K562 (cell line): ENCODE measurements at regions not wholly inside any gene's neighbourhood (a gene's known extent, or its start where the extent isn't known, plus 50 kb on each side); places are given as distances from the start of the nearest gene placed in this dataset.

Experiments used
- ASH1L ChIP-seq: fragments of 450-650 bp; IDR thresholded peaks from 2 replicates; pipeline ENCODE4 v1.6.1; 2018; ENCODE audit warnings: borderline replicate concordance, mild to moderate bottlenecking, low read depth; ENCODE audit not compliant: partially characterized antibody
- CBFB ChIP-seq: sonication (generic); formaldehyde crosslinking; IDR thresholded peaks from 2 replicates; pipeline ENCODE4 v1.4.0; 2020; ENCODE audit warnings: mild to moderate bottlenecking, missing genetic modification reagents
- CBX3 ChIP-seq, 2 experiments: IDR thresholded peaks; 1 replicate in 1 of 2; 2 replicates in 1 of 2; pipeline ENCODE4 v1.6.1; 2012; ENCODE audit warnings: inconsistent platforms in 2 of 2, low read length in 2 of 2, borderline replicate concordance in 1 of 2, control low read depth in 1 of 2
- GTF2A2 ChIP-seq: IDR thresholded peaks from 2 replicates; pipeline ENCODE4 v1.6.1; 2016; ENCODE audit warnings: mild to moderate bottlenecking, missing genetic modification characterization, missing compliant biosample characterization
- MCM5 ChIP-seq: fragments of 450-650 bp; IDR thresholded peaks from 2 replicates; pipeline ENCODE4 v1.6.1; 2016; ENCODE audit warnings: low read depth
- NRF1 ChIP-seq, 2 experiments: fragments of 450-650 bp; IDR thresholded peaks in 1 of 2; conservative IDR thresholded peaks in 1 of 2; 2 replicates each; pipeline ENCODE4 v1.6.1; 2014; ENCODE audit warnings: mild to moderate bottlenecking in 2 of 2
- SLC30A9 ChIP-seq: fragments of 250-450 bp; sonication (Bioruptor Pico); IDR thresholded peaks from 2 replicates; pipeline ENCODE4 v1.8.0; 2022; ENCODE audit warnings: mild to moderate bottlenecking, moderate library complexity
- SMARCA5 ChIP-seq: fragments of 450-650 bp; IDR thresholded peaks from 2 replicates; pipeline ENCODE4 v1.6.1; 2016
- STAT5A ChIP-seq: IDR thresholded peaks from 2 replicates; pipeline ENCODE4 v1.6.1; 2012; ENCODE audit warnings: low read length, inconsistent platforms, borderline replicate concordance
- TBL1XR1 ChIP-seq, 2 experiments: IDR thresholded peaks; 2 replicates each; pipeline ENCODE4 v1.6.1; 2012; ENCODE audit warnings: improper control_type of control experiment in 2 of 2, low read length in 2 of 2, mild to moderate bottlenecking in 1 of 2
- XRCC4 ChIP-seq: IDR thresholded peaks from one replicate; pipeline ENCODE4 v1.6.1; 2011; ENCODE audit not compliant: insufficient read depth, insufficient read length; ENCODE audit errors: extremely low read depth
- YBX1 ChIP-seq: fragments of 450-650 bp; IDR thresholded peaks from 2 replicates; pipeline ENCODE4 v1.7.1; 2016; ENCODE audit warnings: mild to moderate bottlenecking
- ZNF77 ChIP-seq: fragments of 250-450 bp; sonication (Bioruptor Pico); IDR thresholded peaks from 2 replicates; pipeline ENCODE4 v1.5.0; 2020
- ZNF79 ChIP-seq: fragments of 250-450 bp; sonication (Bioruptor Pico); IDR thresholded peaks from 2 replicates; pipeline ENCODE4 v1.4.0; 2020; ENCODE audit warnings: low read depth, mild to moderate bottlenecking, moderate library complexity
- TF ChIP-seq, protein P1 (sequence below): fragments of 450-650 bp; IDR thresholded peaks from 2 replicates; pipeline ENCODE4 v1.6.1; 2018; ENCODE audit not compliant: partially characterized antibody
- TF ChIP-seq, protein P2 (sequence below), 3 experiments: fragments of 200-800 bp in 1 of 3; fragments of 250-450 bp in 1 of 3; fragments of 450-650 bp in 1 of 3; sonication (Bioruptor Pico) in 1 of 3; sonication (Bioruptor generic) in 1 of 3; formaldehyde crosslinking in 1 of 3; IDR thresholded peaks; 2 replicates each; pipeline versions ENCODE4 v1.6.1 to v1.8.0; 2016 to 2022; ENCODE audit warnings: mild to moderate bottlenecking in 2 of 3, missing genetic modification characterization in 2 of 3, missing compliant biosample characterization in 1 of 3, moderate library complexity in 1 of 3
- TF ChIP-seq, protein P3 (sequence below): sonication (generic); formaldehyde crosslinking; IDR thresholded peaks from 2 replicates; pipeline ENCODE4 v1.9.0; 2022; ENCODE audit warnings: mild to moderate bottlenecking, missing genetic modification reagents
- TF ChIP-seq, protein P4 (sequence below), 2 experiments: IDR thresholded peaks in 1 of 2; conservative IDR thresholded peaks in 1 of 2; 2 replicates each; pipeline ENCODE4 v1.6.1; 2016; ENCODE audit warnings: low read depth in 2 of 2, mild to moderate bottlenecking in 1 of 2, missing compliant biosample characterization in 1 of 2, missing genetic modification characterization in 1 of 2, moderate library complexity in 1 of 2

DNA sequence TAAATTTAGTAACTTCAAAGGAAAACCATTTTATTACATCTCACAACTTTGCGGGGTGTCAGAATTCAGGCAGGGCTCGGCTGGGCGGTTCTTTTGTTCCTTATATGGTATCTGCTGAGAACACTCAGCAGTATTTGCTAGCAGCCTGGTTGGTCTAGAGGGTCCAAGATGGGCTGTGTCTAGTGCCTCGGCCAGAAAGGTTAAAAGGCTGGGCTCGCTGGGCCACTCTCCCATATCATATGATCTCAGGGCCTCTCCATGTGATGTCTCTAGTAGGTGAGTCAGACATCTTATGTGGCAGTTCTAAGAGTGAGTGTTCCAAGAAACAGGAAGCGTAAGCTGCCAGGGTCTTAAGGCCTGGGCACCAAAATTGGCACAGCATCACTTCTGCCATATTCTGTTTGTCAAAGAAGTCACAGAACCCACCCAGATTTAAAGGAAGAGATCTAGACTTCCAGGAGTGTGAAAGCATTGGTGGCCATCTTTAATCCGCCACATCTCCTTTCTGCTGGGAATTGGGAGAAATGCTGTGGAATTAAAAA is 100.9 kb upstream of the ATP6AP2 start (continued):
- TF ChIP-seq, protein P1, sequence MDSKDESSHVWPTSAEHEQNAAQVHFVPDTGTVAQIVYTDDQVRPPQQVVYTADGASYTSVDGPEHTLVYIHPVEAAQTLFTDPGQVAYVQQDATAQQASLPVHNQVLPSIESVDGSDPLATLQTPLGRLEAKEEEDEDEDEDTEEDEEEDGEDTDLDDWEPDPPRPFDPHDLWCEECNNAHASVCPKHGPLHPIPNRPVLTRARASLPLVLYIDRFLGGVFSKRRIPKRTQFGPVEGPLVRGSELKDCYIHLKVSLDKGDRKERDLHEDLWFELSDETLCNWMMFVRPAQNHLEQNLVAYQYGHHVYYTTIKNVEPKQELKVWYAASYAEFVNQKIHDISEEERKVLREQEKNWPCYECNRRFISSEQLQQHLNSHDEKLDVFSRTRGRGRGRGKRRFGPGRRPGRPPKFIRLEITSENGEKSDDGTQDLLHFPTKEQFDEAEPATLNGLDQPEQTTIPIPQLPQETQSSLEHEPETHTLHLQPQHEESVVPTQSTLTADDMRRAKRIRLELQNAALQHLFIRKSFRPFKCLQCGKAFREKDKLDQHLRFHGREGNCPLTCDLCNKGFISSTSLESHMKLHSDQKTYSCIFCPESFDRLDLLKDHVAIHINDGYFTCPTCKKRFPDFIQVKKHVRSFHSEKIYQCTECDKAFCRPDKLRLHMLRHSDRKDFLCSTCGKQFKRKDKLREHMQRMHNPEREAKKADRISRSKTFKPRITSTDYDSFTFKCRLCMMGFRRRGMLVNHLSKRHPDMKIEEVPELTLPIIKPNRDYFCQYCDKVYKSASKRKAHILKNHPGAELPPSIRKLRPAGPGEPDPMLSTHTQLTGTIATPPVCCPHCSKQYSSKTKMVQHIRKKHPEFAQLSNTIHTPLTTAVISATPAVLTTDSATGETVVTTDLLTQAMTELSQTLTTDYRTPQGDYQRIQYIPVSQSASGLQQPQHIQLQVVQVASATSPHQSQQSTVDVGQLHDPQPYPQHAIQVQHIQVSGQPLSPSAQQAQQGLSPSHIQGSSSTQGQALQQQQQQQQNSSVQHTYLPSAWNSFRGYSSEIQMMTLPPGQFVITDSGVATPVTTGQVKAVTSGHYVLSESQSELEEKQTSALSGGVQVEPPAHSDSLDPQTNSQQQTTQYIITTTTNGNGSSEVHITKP, result peak; percentile 53
- no peak for TF ChIP-seq YBX1
- no peak for TF ChIP-seq SMARCA5
- no peak for TF ChIP-seq ASH1L
- TF ChIP-seq SLC30A9 (CRISPR knock-in tag), result no peak
- TF ChIP-seq ZNF79 (CRISPR knock-in tag), result no peak
- no peak for TF ChIP-seq XRCC4
- TF ChIP-seq, protein P2, sequence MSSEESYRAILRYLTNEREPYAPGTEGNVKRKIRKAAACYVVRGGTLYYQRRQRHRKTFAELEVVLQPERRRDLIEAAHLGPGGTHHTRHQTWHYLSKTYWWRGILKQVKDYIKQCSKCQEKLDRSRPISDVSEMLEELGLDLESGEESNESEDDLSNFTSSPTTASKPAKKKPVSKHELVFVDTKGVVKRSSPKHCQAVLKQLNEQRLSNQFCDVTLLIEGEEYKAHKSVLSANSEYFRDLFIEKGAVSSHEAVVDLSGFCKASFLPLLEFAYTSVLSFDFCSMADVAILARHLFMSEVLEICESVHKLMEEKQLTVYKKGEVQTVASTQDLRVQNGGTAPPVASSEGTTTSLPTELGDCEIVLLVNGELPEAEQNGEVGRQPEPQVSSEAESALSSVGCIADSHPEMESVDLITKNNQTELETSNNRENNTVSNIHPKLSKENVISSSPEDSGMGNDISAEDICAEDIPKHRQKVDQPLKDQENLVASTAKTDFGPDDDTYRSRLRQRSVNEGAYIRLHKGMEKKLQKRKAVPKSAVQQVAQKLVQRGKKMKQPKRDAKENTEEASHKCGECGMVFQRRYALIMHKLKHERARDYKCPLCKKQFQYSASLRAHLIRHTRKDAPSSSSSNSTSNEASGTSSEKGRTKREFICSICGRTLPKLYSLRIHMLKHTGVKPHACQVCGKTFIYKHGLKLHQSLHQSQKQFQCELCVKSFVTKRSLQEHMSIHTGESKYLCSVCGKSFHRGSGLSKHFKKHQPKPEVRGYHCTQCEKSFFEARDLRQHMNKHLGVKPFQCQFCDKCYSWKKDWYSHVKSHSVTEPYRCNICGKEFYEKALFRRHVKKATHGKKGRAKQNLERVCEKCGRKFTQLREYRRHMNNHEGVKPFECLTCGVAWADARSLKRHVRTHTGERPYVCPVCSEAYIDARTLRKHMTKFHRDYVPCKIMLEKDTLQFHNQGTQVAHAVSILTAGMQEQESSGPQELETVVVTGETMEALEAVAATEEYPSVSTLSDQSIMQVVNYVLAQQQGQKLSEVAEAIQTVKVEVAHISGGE (CRISPR knock-in tag; IDR thresholded peaks at IDR 0.05), result peak in 1 of 3 experiments; percentile 54; a peak in 2 of 6 replicates
- TF ChIP-seq TBL1XR1 (IDR thresholded peaks at IDR 0.05; ENCODE audit: low read length in 2 of 2), result no peak
- peak; percentile 44; the same call in 1 of the 2 replicates for TF ChIP-seq STAT5A
- TF ChIP-seq GTF2A2 (tag), result no peak
- no peak for TF ChIP-seq MCM5
- no peak for TF ChIP-seq NRF1 (conservative IDR thresholded peaks at IDR 0.05 in 1 of 2, IDR thresholded peaks at IDR 0.05 in 1 of 2)
- TF ChIP-seq ZNF77, result no peak
- TF ChIP-seq, protein P3, sequence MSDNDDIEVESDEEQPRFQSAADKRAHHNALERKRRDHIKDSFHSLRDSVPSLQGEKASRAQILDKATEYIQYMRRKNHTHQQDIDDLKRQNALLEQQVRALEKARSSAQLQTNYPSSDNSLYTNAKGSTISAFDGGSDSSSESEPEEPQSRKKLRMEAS (CRISPR knock-in tag), result no peak
- TF ChIP-seq, protein P4, sequence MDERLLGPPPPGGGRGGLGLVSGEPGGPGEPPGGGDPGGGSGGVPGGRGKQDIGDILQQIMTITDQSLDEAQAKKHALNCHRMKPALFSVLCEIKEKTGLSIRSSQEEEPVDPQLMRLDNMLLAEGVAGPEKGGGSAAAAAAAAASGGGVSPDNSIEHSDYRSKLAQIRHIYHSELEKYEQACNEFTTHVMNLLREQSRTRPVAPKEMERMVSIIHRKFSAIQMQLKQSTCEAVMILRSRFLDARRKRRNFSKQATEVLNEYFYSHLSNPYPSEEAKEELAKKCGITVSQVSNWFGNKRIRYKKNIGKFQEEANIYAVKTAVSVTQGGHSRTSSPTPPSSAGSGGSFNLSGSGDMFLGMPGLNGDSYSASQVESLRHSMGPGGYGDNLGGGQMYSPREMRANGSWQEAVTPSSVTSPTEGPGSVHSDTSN (CRISPR knock-in tag; IDR thresholded peaks at IDR 0.05; ENCODE audit: low read depth), result no peak
- TF ChIP-seq, protein P4 (tag; conservative IDR thresholded peaks at IDR 0.05; ENCODE audit: low read depth), result peak; percentile 26; the same call in 1 of the 2 replicates
- no peak for TF ChIP-seq CBFB (CRISPR knock-in tag)
- no peak for TF ChIP-seq CBX3 (IDR thresholded peaks at IDR 0.05; ENCODE audit: borderline replicate concordance in 1 of 2, low read length in 2 of 2)
